NCI-H510A treated with DMSO at 0.1 percent for 48 hours (cell line): ENCODE measurements at regions not wholly inside any gene's neighbourhood (a gene's known extent, or its start where the extent isn't known, plus 50 kb on each side); places are given as distances from the start of the nearest gene placed in this dataset.

Experiments
- DNase-seq: peaks from one replicate; lab custom pipeline; 2025; lab: John Stamatoyannopoulos, UW

DNA sequence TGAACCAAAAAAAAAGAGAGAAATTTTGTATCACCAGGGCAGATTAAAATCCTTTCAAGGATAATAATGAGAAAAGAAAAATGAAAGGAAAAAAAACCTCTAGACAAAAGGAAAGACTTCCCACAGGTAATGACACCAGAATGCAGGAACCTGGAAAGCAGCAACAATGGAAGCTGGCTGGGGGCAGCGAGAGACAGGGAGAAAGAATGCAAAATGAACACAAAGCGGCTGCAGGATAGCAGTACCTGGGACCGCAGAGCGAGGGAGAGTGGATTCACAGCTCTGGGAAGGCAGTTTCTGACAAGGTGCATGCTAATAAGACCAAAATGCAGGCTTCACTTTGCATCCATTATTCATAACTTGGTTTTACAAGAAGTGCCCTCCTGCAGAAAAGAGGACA is 349.0 kb downstream of the SIPA1L2 start:
- DNase-seq: no peak

DNA sequence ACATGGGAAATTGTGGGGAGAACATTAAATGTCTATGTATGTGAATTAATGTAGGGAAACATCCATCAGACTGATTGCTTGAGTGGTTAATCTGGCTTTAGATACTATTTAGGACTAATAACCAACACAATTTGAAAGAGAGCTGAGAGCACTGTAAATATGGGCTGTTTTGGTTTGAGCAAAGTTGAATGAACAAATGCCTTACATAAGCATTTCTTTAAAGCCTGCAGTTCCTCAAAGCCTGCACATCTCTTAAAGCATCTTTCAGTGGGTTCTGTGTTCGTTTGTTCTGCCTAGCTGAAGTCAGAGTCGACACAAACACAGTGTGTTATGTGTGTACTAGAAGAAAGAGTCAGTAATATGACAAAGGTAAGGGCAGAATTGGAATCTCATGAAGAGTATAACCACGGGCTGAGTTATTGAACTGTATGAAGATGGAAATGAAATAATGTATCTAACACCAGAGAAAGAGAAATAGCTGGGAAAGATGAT is 350.0 kb downstream of the SIPA1L2 start:
- no peak for DNase-seq

DNA sequence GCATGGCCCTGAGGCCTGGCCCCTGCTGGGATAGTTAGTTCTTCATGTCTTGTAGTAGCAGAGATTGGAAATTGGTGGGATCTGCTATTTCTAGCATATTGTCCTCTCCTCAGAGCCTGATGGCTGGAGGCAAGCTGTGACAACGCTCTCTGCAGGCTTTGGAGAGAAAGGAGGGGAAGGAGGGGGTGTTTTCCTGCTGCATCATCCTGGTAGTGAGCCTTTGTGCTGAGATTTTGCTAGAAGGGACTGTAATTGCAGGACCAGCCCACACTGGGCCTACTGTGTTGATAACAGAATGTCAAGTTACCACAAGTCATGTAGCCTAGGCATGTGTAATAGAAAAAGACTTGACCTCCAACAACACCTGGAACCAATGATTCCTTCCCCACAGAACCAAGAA is 351.0 kb downstream of the SIPA1L2 start:
- no peak for DNase-seq

DNA sequence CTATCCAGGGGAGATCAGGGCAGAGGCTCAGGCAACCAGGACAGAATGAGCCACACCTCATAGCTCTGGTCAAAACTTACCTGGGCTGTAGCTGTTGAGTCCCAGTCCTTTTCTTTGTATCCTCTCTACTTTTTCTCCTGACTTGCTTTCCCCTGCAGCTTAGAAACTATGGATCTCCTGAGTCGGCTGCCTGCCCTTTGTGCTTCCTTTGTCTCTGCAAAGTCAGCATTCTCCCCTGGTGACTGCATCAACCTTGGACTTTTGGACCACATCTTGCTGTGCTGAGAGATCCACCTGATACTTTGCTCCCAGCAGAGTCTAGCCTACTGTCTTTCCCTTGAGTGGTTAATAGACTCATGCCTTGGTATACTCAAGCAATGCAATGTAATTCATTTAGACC is 353.3 kb downstream of the SIPA1L2 start:
- DNase-seq: no peak

DNA sequence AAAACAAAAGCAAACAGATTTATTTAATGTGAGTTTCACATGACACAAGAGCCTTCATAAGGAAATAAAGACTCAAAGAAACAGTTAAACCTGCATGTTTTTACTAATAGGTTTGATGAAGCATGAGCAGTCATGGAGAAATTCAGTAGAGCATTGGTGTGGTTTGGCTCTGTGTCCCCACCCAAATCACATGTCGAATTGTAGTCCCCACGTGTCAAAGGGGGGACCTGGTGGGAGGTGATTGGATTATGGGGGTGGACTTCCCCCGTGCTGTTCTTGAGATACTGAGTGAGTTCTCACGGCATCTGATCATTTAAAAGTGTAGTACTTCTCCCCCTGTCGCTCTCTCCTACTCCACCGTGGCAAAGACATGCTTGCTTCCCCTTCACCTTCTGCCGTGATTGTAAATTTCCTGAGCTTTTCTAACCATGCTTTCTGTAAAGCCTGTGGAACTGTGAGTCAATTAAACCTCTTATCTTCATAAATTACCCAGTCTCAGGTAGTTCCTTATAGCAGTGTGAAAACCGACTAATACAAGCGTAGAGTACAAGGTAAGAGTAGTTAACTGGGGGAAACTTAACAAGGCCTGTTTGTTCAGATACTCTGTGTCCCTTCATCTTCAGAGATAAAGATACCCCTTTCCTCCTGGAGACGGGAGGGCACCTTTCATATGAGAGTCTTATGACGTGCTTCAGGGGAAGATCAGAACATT is 354.8 kb downstream of the SIPA1L2 start:
- DNase-seq: no peak

DNA sequence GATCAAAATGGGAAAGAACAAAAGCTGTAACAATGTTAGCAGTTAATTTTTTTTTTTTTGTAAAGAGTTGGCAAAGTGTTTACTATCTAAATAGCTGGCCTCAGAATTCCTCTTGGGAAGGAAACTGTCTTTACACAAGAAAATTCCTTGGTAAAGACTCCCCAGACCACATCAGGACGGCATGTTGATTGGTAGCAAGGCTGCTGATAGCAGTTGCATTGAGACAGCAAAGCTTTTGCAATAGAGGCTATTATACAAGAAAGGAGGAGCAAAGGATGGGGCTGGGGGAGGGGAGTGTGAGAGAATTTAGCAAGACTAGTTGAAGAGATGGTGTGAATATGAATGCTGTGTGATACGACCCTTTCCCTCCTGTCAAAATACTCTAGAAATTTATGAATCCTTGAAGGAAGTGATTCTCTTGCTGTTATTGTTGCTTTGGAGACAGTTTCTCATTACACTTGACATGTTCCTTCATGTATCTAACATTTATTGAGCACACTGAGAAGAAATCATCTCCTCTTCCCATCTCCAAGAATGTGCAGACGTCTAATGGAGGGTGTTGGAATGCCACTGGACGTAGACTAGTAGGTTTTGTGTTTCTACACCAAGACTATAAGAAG is 355.6 kb downstream of the SIPA1L2 start:
- no peak for DNase-seq

DNA sequence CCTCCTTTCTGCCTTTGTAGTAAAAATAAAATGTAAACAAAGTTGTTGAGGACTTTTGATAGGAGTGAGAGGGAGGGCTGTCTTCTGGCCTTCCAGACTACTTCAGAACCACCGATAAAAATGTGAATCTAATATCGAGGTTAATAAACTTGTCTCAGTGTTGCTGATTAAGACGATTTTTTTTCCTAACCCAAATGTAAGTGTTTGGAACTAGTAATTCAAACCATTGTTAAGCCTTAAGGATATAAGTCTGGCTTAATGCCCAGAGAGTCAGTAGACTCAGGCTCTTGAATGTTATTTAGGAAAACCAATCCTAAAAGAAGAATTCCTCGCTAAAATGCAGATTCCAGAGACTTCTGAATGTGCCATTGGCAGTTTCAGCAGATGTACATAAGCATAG is 356.9 kb downstream of the SIPA1L2 start:
- DNase-seq: no peak

DNA sequence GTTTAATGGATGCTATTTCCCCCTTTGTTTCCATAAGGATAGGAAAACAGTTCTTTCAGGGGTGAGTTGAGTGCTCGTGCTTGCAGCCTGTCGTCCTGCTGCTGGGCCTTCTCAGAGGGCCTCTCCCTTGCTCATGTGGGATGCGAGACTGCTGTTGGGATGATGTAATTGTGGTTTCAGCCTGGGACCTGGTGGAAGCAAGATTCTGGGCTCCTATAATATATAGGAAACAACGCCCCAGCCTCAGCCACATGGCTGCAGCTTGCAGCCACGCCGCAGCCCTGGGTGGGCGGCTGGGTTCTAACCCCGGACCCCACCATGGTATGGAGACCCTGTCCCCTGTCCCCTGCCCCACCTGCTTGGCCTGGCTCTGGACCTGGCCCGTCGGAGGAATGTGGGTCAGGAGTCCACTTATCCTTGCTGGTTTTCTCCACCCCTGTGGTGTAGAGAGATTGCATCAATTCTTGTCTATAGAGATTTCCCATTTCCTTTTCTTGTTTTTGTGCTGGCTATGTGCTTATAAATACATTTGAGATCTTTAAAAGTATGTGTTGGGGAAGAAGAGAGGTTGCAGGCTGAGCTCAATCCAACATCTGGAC is 357.8 kb downstream of the SIPA1L2 start:
- DNase-seq: no peak

DNA sequence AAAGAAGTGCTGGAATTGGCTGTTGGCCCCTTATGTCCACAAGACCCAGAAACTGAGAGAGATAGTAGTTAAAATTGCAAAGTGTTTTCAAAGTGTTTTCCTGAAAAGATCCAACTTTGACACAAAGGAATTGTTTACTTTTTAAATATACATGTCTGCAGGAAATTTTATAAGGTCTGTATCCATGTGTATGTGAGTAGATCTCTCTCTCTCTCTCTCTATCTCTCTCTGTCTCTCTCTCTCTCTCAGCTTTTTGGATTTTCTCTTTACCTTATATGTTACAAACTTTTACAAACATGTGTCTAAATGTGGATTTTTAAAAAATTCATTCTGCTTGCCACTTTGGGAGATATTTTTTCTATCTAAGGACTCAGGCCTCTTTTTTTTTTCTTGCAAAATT is 358.6 kb downstream of the SIPA1L2 start:
- no peak for DNase-seq

DNA sequence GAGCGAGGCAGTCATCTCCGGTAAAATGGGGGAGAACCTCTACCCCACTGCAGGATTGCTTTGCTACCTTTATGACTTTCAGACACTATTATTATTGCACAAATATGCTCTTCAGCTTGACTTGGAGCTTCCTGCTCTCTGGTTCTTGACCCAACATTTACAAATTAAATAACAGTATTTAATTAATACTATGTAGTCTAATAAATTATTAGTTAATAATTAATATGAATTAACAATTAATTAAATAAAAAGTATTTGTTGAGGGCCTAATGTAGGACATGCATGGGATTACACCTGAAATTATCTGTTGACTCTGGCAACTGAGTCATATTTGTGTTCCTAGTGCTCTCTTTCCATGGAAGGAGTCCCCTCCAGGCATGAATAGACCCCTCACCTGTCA is 359.9 kb downstream of the SIPA1L2 start:
- DNase-seq: no peak

DNA sequence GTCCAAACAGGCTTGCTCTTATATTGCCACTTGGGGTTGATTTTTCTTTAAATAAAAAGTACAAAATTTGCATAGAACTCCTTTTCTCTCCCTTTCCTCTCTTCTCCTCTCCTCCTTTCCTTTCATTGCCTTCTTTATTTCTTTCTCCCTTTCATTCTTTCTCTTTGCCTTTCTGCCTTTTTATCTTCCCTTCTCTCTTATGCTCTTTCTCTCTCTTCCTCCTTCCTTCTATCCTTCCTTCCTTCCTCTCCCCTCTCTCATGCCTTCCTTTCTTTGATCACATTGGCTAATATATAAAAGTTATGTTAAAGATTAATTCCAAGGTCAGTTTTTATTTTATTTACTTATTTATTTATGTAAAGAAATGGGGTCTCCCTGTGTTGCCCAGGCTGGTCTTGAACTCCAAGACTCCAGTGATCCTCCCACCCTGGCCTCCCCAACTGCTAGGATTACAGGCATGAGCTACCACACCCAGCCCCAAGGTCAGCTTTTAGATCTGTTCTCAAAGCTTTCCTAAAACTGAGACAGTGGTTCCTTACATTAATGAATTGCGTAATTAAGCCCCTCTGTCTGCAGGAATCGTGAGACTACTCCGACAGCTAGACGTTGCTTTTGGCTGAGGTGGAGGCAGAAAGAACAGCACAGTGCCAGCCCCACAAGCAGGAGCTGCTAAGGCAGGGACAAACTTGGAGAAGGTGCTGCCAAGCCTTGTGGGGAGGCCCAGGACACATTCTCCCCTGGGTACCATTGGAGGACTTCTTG is 361.9 kb downstream of the SIPA1L2 start:
- no peak for DNase-seq

DNA sequence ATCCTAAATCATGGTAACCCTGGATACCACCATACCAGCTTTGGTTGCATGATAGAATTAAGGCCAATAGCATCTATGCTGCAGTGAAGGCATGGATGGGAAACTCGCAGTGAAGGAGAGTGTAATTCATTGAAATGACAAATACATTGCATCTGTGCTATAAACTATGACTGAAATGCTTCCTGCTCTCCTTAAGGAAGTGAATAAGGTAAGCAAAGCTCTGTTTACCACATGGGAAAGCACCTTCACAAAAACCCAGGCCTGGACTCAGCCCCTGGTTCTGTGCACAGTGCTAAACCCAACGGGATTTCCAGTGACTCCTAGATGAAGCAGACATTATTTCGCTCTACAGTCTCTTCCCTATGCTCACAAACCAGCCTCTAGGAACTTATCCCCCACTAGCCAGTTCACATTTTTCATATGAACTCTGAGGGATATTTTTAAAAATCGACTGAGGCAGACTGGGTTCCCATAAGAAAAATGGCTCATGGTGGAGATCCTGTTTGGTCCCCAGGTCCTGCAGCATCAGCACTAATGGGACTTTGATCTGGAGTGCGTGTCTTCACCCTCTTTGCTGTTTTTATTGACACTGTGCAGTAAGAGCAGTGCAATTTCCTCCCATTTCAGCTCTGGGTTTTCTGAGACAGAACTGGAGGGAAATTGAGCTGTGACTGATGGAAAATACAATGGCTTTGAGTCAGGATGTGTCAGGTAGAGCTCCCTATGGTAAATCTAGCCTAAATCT is 362.7 kb downstream of the SIPA1L2 start:
- peak; percentile 29 for DNase-seq

DNA sequence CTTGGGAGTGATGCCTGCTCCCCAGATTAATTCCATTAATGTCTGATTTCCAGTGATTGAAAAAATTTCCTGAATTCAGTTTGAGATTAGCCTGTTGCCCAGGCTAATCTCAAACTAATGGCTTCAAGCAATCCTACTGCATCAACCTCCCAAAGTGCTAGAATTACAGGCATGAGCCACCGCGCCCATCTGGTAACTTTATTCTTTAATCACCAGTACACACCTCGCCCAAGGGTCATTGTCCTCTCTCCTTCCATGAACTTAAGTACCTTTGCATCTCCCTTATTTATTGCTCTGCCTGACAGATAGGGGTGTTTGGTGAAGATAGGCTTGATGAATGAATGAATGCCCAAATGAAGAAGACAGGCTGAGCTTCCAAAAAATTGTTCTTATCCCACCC is 366.5 kb downstream of the SIPA1L2 start:
- no peak for DNase-seq

DNA sequence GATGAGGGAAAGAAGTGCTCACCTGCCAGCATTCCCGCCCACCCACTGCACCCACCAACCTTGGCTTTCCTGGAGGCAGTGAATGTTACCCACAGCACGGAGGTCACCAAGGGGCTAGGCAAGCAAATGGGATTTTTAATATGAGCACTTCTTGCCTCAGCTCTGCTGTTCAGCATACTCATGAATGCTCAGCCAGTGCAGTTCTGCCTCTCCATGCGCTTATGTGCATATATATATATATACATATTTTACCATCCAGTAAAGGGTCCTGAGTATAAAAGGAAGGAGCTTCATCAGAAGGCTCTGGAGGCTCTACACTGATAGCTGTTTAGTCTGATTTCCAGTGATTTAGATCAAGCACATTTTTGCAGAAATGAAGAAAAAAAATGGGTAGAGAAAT is 366.9 kb downstream of the SIPA1L2 start:
- no peak for DNase-seq

DNA sequence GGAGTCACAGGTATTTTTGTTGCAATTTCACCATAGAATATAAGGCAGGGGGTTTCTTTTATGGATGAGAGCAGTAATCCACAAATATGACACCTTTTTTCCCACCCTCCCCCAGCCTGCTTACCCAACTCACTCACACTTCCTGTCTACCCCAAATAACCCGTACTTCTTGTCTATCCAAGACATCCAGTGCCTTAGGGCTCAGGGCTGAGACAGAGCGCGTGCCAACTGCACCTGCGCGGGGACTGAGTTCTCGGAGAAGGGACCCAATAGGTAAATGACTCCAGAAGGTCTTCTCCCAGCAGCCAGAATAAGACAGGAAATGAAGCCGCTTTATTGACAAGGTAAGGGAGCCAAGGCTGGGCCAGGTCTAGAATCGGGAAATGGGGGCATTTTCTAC is 369.1 kb downstream of the SIPA1L2 start:
- peak; percentile 5 for DNase-seq

DNA sequence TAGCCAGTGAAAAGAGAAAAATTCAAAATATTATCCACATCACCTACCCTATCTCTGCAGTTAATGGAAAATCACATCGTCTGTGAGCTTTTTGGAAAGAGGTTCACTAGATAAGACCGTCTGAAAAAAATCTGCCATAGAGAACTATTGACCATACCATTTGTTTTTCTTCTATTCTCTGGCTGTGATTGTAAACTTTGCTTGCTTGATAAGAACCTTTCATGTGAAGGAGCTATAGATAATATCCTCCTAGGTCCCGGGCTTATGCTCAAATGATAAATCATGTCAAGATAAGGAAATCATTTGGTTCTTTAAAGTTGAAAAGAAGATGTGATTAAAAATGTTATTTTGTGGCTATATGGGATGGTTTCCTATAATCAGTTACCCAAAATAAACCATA is 369.9 kb downstream of the SIPA1L2 start:
- DNase-seq: no peak

DNA sequence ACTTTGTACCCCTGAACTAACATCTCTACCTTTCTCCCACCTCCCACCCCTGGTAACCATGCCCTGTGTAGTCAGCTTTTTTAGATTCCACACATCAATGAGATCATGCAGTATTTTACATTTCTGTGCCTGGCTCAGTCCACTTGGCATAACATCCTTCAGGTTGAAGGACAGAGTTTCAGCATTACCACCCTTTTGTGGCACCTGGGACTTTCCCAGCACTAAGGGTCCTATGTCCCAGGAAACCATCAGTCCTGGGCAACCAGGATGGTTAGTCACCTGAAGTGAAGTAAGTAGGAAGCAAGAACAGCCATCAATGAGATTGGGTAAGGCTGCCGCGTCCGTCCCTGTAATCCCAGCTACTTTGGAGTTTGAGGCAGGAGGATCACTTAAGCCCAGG is 370.6 kb downstream of the SIPA1L2 start:
- DNase-seq: no peak

DNA sequence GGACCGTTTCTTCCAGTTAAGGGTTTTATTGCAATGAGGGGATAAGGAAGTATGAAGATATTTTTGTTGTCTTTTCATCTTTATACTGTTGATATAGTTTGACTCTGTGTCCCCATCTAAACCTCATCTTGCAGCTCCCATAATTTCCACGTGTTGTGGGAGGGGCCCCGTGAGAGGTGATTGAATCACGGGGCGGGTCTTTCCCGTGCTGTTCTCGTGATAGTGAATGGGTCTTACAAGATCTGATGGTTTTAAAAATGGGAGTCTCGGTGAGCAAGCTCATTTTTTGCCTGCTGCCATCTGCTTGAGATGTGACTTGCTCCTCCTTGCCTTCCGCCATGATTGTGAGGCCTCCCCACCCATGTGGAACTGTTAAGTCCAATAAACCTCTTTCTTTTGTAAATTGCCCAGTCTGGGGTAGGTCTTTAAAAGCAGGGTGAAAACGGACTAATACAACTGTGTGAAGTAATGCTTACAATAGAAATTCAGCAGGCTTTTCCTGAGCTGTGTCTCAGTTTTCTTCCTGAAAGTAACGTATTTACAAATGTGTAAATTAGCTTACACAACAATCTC is 377.3 kb downstream of the SIPA1L2 start:
- no peak for DNase-seq

DNA sequence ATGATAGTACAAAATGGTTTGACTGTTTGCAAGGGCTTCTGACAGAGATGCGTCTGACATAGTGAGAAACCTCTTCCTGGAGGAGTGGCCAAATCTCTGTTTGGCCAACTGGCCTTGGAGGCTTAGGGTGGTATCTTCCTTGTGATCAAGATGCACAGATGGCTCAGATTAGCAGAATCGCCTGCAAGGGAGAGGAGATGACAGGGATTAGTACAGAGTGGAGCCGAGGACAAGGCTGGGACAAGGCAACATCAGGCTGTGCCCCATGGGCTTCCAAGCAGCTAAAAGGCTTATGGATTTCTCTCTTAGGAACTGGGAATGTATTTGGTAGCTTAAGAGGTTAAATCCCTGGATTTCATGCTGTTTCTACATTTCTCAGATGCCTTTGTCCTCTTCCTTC is 379.1 kb downstream of the SIPA1L2 start:
- DNase-seq: no peak

DNA sequence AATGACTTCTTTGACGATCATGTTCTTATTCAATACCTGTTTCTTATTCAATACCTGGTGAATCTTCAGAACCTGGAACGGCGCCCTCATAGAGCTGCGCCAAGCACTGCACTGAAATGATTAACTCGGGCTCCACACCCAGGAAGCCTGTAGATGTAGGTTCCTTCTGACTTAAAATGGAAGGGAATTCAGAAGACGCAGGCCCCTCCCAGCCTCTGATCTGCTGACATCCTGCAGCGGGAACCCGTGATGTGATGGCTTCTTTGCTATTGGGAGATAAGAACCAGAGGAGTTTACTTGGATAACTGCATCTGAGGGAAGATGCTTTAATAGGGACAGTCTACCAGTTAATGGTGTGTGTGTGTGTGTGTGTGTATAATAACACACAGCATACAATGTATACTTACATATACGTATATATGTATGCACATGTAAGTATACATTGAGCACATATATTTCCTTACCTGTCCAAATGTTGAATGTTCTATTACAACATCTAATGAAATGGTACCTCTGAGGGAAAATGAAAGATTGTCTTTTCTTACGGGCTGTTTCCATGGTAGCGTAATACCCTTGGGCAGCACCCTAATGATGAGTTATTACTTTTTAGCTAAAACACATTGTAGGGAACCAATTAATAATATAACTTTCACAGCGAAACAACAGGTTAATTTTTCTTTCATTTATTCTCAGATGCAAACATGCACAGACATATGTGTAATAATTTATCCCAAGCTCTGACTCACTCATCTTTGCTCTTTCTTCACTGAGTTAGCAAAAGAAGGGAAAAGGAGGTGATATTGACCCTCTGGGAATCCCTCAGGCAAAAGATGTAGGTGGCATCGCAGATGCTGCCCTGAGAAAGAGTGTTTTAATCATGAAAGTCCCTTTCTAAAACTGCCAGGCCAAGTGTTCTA is 379.8 kb downstream of the SIPA1L2 start:
- no peak for DNase-seq

DNA sequence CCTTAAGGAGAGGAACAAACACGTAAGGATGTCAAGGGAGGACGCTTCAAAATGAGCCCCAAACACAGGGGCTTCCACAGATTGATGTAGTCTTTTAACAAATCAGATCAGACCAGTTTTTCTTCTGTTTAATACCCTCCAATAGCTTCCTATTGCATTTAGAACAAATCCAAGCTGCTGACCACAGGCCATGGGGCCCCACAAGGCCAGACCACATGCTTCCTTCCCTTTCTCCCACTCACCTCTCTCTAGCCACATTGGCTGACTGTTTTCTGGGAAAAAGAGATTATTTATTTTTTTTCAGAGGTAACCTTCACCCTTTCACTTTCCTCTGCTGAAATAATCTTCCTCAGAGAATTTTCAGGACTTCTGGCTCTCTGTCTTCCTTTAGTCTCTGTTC is 380.6 kb downstream of the SIPA1L2 start:
- DNase-seq: no peak
